ENCODE measurements at regions not wholly inside any gene's neighbourhood (a gene's known extent, or its start where the extent isn't known, plus 50 kb on each side); places are given as distances from the start of the nearest gene placed in this dataset.

DNA sequence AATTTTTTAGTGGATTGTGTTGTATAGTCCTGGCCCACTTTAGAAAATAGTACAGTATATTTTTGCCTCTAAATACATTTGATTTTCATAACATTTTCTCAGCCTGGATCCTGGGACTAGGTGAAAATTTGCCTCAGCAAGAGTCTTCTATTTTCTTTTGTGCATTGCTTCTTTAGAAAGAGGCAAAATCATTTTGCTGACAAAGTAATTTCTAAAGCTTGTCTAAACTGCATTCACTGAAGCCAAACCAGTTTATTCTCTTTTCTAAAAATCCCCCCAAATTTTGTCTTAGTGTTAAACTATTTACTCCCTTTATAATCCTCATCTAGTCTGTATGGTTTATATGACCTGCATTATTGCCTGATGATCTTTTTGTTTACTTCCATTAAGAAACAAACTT lies 326.3 kb downstream of the C4orf33 start:
- DNase-seq: no peak

- peak; percentile 61 for DNase-seq
Measured at GRCh38 chr4:129428454-129428853, 332.5 kb downstream of the C4orf33 start.

- peak; percentile 63 for DNase-seq
Measured at GRCh38 chr4:129429581-129430320, 333.8 kb downstream of the C4orf33 start.

GRCh38 chr4:129437347-129437746 lies 341.4 kb downstream of the C4orf33 start:
- DNase-seq: no peak

DNA sequence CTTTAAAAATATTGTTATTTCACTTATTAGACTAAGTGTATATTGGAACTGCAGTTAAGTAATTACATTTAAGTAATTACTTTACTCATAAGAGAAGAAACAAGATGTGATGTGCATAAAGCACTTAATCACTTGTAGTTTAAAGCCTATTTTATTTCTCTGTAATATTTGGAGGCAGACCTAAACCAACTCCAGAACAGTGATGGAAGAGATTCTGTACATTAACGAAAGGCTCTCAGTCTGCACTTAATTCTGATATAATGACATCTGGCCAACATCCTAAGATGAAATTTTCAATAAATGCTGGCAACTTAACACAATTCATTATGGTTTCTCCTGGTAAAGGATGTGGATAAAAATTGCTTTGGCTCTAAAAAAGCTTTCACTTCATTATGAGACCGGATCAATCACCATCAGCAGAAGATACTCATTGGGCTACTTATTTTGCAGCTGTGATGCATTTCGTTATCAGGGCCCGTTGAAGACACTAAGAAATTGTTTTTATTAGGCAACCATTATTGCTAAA lies 342.6 kb downstream of the C4orf33 start:
- DNase-seq: no peak

- no peak for DNase-seq
Measured at GRCh38 chr4:129446074-129446473, 350.1 kb downstream of the C4orf33 start.

- DNase-seq: no peak
Measured at GRCh38 chr4:129453524-129454200, 357.7 kb downstream of the C4orf33 start.

DNA sequence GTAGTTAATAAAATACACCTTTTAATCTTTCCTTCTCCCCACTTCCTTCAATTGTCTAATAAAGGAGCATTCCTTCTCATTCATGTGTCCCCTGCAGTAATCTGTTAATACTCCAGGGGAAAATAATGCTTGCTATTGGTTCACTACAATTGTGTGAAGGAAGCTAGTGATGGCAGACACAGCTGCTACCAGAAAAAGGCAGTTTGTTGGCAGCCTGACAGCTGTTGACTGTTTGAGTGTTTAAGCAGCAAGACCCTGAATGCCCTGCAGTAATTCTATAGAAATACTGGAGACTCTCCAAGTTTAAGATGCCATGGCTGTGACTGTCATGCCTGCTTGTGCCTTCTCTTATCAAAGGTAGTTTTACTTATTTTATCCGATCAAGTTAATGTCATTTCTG lies 359.5 kb downstream of the C4orf33 start:
- DNase-seq: peak; percentile 25

GRCh38 chr4:129468624-129469023 lies 372.7 kb downstream of the C4orf33 start:
- no peak for DNase-seq

DNA sequence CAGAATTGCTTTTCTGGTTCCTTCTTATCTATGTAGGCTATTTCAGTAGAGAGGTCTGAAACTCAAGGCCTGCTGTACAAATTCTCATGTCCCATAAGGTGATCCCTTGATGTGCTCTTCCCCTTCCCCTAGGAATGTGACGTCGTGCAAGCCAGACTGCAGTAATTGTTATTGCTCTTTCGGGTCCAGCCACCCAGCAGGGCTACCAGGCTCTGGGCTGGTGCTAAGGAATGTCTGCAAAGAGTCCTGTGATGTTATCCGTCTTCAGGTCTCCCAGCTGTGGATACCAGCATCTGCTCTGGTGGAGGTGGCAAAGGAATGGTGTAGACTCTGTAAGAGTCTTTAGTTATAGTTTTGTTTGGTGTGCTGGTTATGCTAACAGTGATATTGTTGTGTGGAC lies 378.7 kb downstream of the C4orf33 start:
- DNase-seq: no peak

GRCh38 chr4:129481107-129481506 lies 385.2 kb downstream of the C4orf33 start:
- no peak for DNase-seq

DNA sequence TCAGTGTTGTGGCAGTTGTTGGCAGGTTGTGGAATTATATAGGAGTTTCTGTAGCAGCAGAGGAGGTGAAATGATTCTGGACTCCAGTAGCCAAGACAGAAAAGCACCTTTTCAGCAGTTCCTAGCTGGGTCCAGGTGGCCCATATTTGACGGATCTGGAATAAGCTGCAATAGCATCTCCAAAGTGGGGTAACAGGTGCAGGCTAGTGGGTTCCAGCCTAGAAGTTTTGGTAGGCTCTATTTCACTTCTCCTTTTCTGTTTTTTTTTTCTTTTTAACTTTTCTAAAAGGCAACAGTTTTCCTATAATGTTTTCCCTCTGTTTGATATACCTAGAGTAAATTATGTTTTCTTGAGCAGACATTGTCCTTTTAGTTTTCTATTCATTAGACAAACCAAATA lies 392.5 kb downstream of the C4orf33 start:
- DNase-seq: no peak

- DNase-seq: no peak
Measured at GRCh38 chr4:129490516-129490915, 394.6 kb downstream of the C4orf33 start.

GRCh38 chr4:129498626-129499025 lies 402.7 kb downstream of the C4orf33 start:
- DNase-seq: no peak

DNA sequence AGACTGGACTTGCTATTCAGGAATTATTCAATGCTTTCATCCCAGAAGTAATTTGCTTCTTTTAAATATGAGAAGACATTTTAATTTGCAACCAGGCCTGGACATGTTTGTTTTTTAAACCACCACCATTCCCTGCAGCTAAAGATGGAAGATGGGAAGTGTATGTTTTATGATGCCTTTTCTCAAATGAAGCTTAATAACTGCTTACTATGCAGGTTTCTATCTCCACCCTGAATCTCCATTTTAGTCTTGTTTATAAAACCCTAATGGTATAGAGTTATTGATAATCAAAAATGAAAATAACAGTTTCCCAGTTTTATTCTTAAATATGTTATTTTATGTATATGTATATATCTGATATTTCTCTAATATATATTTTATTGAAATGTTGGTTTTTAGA lies 418.9 kb downstream of the C4orf33 start:
- DNase-seq: no peak

DNA sequence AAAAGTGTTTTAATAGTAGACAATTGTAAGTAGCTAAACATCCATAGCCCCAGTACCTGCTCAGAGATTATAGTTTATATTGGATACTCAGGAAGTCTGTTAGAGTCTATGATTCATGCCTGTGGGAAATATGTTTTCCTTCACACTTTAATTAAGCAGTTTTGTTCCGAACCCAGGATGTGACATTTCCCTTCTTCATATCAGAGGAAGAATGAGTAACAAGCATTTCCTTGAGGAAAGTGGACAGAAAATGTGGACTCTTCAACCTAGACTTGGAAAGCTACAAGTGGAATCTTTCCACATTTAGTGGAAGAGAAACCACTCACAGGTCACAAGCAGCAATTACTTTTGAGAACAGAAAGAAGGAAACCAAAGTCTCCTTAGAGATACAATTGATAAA lies 419.4 kb downstream of the C4orf33 start:
- DNase-seq: no peak

GRCh38 chr4:129526812-129527211 lies 430.9 kb downstream of the C4orf33 start:
- peak; percentile 3 for DNase-seq

- no peak for DNase-seq
Measured at GRCh38 chr4:129531253-129531652, 435.3 kb downstream of the C4orf33 start.

DNA sequence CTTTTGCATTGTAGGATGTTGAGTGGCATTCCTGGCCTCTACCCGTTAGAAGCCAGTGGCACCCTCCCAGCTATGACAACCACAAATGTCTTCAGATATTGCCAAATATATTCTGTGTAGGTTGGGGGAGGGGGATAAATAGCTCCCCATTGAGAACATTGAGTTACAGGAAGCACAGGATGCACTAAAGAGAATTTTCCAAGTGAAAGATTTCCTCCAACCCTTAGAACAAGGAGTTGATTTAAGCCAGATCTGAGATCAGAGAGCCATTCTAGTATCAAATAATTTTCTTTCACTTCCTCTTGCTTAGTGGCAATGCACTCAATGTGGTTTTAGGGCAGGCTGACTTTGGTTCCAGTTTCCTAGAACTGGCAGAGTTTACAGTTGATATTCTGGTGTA lies 436.6 kb downstream of the C4orf33 start:
- DNase-seq: no peak

DNA sequence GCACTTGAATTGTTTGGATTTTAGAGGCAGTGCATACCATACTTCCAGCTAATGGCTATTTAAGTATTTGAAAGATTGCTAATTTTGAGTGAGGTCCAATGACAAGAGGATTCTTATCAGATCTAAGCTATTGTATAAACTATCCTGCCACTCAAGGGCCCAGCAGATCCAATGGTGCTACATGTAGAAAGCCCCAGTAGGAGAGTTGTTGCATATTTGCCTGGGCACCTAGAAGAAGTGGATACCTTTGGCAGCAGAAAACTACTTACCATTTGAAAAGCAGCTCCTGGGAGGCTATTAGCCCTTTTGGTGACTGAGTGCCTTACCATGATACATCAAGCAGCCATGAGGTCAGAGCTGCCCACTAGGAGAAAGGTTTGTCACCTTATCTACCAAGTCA lies 447.3 kb downstream of the C4orf33 start:
- DNase-seq: no peak

DNA sequence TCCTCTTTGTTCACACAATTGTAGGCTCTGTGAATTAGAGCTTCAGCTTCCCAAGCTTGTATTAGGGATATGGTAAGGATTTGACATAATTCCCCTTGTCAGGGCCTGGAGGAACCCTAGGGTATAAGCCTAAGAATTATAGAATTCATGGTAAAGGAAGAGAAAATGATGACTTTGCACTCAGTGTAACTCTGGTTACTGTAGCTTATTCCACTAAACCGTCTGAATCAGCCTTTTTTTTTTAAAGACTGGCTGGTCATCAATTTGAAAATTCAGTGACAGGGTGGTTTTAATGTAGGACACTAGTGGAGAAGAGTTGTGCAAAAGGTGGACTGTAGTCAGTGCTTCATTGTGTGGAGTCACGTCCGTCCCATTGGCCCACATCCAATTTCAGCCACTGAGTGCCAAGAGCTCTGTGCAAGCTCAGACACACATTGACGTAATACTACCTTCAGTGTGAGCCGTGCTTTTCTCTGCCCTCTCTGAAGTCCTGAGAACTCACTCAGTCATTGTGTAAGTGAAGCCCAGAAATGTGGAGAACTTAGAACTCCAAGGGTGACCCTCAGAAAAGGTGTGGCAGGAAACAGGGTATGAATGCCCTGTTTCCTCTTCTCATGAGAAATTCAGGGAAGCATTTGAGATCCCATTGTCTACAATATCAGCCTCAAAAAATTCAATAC lies 449.8 kb downstream of the C4orf33 start:
- DNase-seq: no peak

DNA sequence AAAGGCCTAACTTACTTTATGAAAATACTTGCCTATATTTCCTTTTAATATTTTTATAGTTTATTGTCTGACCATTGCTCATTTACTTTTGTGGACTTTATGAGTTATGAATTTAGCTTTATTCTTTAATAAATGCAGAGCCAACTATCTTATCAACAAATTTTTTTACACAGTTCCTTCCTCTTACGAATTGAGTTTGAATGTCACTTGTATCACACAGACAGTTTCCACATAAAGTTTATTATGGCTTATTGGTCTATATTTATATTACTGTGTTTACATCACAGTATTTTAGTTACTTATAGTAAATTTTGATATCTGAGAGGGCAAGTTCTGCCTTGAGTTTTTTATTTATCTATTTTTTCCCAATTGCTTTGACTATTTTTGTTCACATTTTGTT lies 450.6 kb downstream of the C4orf33 start:
- DNase-seq: no peak

DNA sequence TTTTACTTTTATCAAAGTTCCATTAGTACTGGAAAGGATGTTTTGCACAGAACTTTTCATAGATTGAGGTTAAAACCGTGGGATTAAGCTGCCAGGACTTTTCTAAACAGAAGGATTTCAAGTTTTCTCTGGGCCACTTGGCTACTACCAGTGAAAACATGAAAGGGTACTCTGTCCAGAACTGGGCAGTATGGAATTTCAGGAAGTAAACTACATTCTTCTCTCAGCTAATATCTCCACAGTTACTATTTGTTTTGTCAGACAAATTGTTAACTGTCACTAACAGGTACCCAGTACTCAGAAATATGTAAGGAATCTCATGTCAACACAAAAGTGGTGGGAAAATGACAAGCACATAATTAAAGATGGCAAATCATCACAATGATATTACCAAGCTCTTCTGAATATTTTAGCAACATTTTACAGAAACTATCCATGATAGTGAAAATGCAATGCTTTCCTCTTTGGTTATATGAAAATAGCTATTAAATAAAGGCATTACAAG lies 454.4 kb downstream of the C4orf33 start:
- DNase-seq: no peak

DNA sequence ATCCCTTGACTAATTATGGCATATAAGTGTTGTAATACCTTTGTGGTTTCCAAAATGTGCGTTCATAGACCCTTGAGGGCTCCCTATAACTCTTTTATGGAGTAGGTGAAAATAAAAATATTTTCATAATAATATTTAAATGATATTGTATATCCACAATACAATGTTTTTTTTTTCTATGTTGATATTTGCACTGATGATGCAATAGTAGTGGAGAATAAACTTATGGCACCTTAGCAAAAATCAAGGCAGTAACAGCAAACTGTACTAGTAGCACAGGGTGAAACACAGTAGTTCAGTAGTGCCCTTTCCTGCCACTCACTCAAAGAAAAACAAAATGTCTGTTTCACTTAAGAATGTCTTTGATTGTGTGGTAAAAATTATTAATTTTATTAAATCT lies 465.3 kb downstream of the C4orf33 start:
- no peak for DNase-seq

All from NCI-H2227 treated with DMSO at 0.1 percent for 48 hours (cell line).